H1 (cell line): ENCODE measurements at regions not wholly inside any gene's neighbourhood (a gene's known extent, or its start where the extent isn't known, plus 50 kb on each side); places are given as distances from the start of the nearest gene placed in this dataset.

ENCODE experiments used
- GTF2F1 ChIP-seq: IDR thresholded peaks from 2 replicates; pipeline ENCODE4 v1.6.1; 2012; ENCODE audit warnings: low read depth, low read length, improper control_type of control experiment, borderline replicate concordance
- JUND ChIP-seq: IDR thresholded peaks from 2 replicates; pipeline ENCODE4 v1.6.1; 2011; ENCODE audit warnings: mild to moderate bottlenecking, improper control_type of control experiment, low read length
- SUZ12 ChIP-seq: fragments of 200-600 bp; sonication (generic); IDR thresholded peaks from 2 replicates; pipeline ENCODE4 v1.6.1; 2012; ENCODE audit warnings: mild to moderate bottlenecking, inconsistent platforms, low read length, moderate library complexity, mixed read lengths
- YY1 ChIP-seq: IDR thresholded peaks from 2 replicates; pipeline ENCODE4 v1.6.1; 2011; ENCODE audit warnings: low read depth, mild to moderate bottlenecking, low read length
- TF ChIP-seq, protein P1 (sequence below), 3 experiments: IDR thresholded peaks; 1 replicate in 2 of 3; 2 replicates in 1 of 3; pipeline versions ENCODE4 v1.5.1 to v1.6.1; 2011; ENCODE audit warnings: low read length in 3 of 3, mild to moderate bottlenecking in 3 of 3, inconsistent platforms in 2 of 3, low read depth in 1 of 3, moderate library complexity in 1 of 3; ENCODE audit not compliant: insufficient read depth in 1 of 3; ENCODE audit errors: control extremely low read depth in 1 of 3

GRCh38 chr6:8943073-8943472, 507.7 kb upstream of the SLC35B3 start:
- TF ChIP-seq, protein P1, sequence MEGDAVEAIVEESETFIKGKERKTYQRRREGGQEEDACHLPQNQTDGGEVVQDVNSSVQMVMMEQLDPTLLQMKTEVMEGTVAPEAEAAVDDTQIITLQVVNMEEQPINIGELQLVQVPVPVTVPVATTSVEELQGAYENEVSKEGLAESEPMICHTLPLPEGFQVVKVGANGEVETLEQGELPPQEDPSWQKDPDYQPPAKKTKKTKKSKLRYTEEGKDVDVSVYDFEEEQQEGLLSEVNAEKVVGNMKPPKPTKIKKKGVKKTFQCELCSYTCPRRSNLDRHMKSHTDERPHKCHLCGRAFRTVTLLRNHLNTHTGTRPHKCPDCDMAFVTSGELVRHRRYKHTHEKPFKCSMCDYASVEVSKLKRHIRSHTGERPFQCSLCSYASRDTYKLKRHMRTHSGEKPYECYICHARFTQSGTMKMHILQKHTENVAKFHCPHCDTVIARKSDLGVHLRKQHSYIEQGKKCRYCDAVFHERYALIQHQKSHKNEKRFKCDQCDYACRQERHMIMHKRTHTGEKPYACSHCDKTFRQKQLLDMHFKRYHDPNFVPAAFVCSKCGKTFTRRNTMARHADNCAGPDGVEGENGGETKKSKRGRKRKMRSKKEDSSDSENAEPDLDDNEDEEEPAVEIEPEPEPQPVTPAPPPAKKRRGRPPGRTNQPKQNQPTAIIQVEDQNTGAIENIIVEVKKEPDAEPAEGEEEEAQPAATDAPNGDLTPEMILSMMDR (IDR thresholded peaks at IDR 0.05; ENCODE audit: control extremely low read depth in 1 of 3, insufficient read depth in 1 of 3, low read depth in 1 of 3, low read length in 3 of 3), result no peak
- TF ChIP-seq GTF2F1 (no peak), JUND (no peak), YY1 (no peak), SUZ12 (no peak)
